ENCODE measurements at regions not wholly inside any gene's neighbourhood (a gene's known extent, or its start where the extent isn't known, plus 50 kb on each side); places are given as distances from the start of the nearest gene placed in this dataset.
"Not testable (repeated sequence)": the region's sequence is repeated elsewhere in the genome, so short reads cannot be mapped to it uniquely, and the experiment has no call there.

- no peak for DNase-seq (ENCODE audit: low spot score)
Observed at GRCh38 chr16:52309446-52310416, 237.2 kb downstream of the TOX3 start.

- DNase-seq (ENCODE audit: low spot score), result peak; percentile 7
Observed at GRCh38 chr16:52308051-52308450, 238.9 kb downstream of the TOX3 start.

GRCh38 chr16:52301026-52301425 is 245.9 kb downstream of the TOX3 start:
- no peak for DNase-seq (ENCODE audit: low spot score)

- DNase-seq (ENCODE audit: low spot score), result no peak
Observed at GRCh38 chr16:52298769-52299168, 248.2 kb downstream of the TOX3 start.

- DNase-seq (ENCODE audit: low spot score), result not testable (repeated sequence)
Observed at GRCh38 chr16:52296706-52297315, 250.1 kb downstream of the TOX3 start.

- no peak for DNase-seq (ENCODE audit: low spot score)
Observed at GRCh38 chr16:52296076-52296475, 250.9 kb downstream of the TOX3 start.

- no peak for DNase-seq (ENCODE audit: low spot score)
Observed at GRCh38 chr16:52294660-52295059, 252.3 kb downstream of the TOX3 start.

GRCh38 chr16:52293204-52293603 is 253.7 kb downstream of the TOX3 start:
- no peak for DNase-seq (ENCODE audit: low spot score)

GRCh38 chr16:52283584-52284375 is 263.2 kb downstream of the TOX3 start:
- DNase-seq (ENCODE audit: low spot score), result no peak

GRCh38 chr16:52283018-52283417 is 263.9 kb downstream of the TOX3 start:
- no peak for DNase-seq (ENCODE audit: low spot score)

- DNase-seq (ENCODE audit: low spot score), result no peak
Observed at GRCh38 chr16:52280086-52280485, 266.9 kb downstream of the TOX3 start.

GRCh38 chr16:52271088-52271750 is 275.7 kb downstream of the TOX3 start:
- peak; percentile 10 for DNase-seq (ENCODE audit: low spot score)

GRCh38 chr16:52265446-52265861 is 281.5 kb downstream of the TOX3 start:
- DNase-seq (ENCODE audit: low spot score), result no peak

GRCh38 chr16:52257534-52257933 is 289.4 kb downstream of the TOX3 start:
- no peak for DNase-seq (ENCODE audit: low spot score)

GRCh38 chr16:52256310-52257078 is 290.4 kb downstream of the TOX3 start:
- DNase-seq (ENCODE audit: low spot score), result no peak

GRCh38 chr16:52254746-52255145 is 292.2 kb downstream of the TOX3 start:
- DNase-seq (ENCODE audit: low spot score), result no peak

- DNase-seq (ENCODE audit: low spot score), result no peak
Observed at GRCh38 chr16:52252680-52253079, 294.3 kb downstream of the TOX3 start.

- peak; percentile 50 for DNase-seq (ENCODE audit: low spot score)
Observed at GRCh38 chr16:52251495-52251894, 295.4 kb downstream of the TOX3 start.

GRCh38 chr16:52247737-52248136 is 299.2 kb downstream of the TOX3 start:
- no peak for DNase-seq (ENCODE audit: low spot score)

GRCh38 chr16:52238710-52239109 is 308.2 kb downstream of the TOX3 start:
- DNase-seq (ENCODE audit: low spot score), result no peak

- no peak for DNase-seq (ENCODE audit: low spot score)
Observed at GRCh38 chr16:52237823-52238222, 309.1 kb downstream of the TOX3 start.
